Hepatocyte (in vitro differentiated cells): ENCODE measurements at regions not wholly inside any gene's neighbourhood (a gene's known extent, or its start where the extent isn't known, plus 50 kb on each side); places are given as distances from the start of the nearest gene placed in this dataset.

Source experiments
- DNase-seq: peaks from one replicate; pipeline ENCODE4 v3.0.0-alpha.2; 2016; ENCODE audit warnings: low spot score
- H2AFZ ChIP-seq: fragments of 200-600 bp; sonication (generic); 2 replicates; pipeline ENCODE4 v1.6.0; 2016; ENCODE audit warnings: antibody characterized with exemption, mild to moderate bottlenecking
- H3K27ac ChIP-seq: fragments of 200-600 bp; sonication (generic); 2 replicates; pipeline ENCODE4 v1.5.1; 2016; ENCODE audit warnings: mild to moderate bottlenecking
- H3K27me3 ChIP-seq: fragments of 200-600 bp; sonication (generic); 2 replicates; pipeline ENCODE4 v1.6.1; 2016
- H3K36me3 ChIP-seq: fragments of 200-600 bp; sonication (generic); replicated peaks from 2 replicates; pipeline ENCODE4 v1.5.1; 2016; ENCODE audit warnings: low read depth; ENCODE audit not compliant: insufficient read depth
- H3K4me1 ChIP-seq: fragments of 200-600 bp; sonication (generic); 2 replicates; pipeline ENCODE4 v1.5.1; 2016; ENCODE audit warnings: mild to moderate bottlenecking, moderate library complexity; ENCODE audit not compliant: insufficient read depth
- H3K4me2 ChIP-seq: fragments of 200-600 bp; sonication (generic); 2 replicates; pipeline ENCODE4 v1.6.0; 2016
- H3K4me3 ChIP-seq: fragments of 200-600 bp; sonication (generic); 2 replicates; pipeline ENCODE4 v1.5.1; 2016; ENCODE audit warnings: mild to moderate bottlenecking
- H3K79me2 ChIP-seq: fragments of 200-600 bp; sonication (generic); 2 replicates; pipeline ENCODE4 v1.6.0; 2017; ENCODE audit warnings: mild to moderate bottlenecking
- H3K9me2 ChIP-seq: fragments of 200-600 bp; sonication (generic); replicated peaks from 2 replicates; pipeline ENCODE4 v1.6.0; 2017; ENCODE audit warnings: mild to moderate bottlenecking; ENCODE audit not compliant: insufficient read depth
- H3K9me3 ChIP-seq: fragments of 200-600 bp; sonication (generic); 2 replicates; pipeline ENCODE4 v1.5.1; 2016; ENCODE audit warnings: low read depth, mild to moderate bottlenecking
- H4K20me1 ChIP-seq: fragments of 200-600 bp; sonication (generic); 2 replicates; pipeline ENCODE4 v1.6.0; 2016; ENCODE audit warnings: mild to moderate bottlenecking; ENCODE audit not compliant: insufficient read depth, poor library complexity, severe bottlenecking
- EZH2 ChIP-seq: fragments of 200-600 bp; sonication (generic); IDR thresholded peaks from 2 replicates; pipeline ENCODE4 v1.6.1; 2016; ENCODE audit warnings: antibody characterized with exemption, mild to moderate bottlenecking, borderline replicate concordance
- EZH2phosphoT487 ChIP-seq: fragments of 200-600 bp; sonication (generic); IDR thresholded peaks from one replicate; pipeline ENCODE4 v1.6.1; 2018; ENCODE audit warnings: antibody characterized with exemption, mild to moderate bottlenecking, low read depth, moderate library complexity; ENCODE audit not compliant: unreplicated experiment, severe bottlenecking
- WGBS: methylation state at CpG from one replicate; pipeline ENCODE4 v1.1.6; 2016; ENCODE audit warnings: low lambda C conversion rate; ENCODE audit errors: missing lambda C conversion rate; 5-methylcytosine and 5-hydroxymethylcytosine counted together
- TF ChIP-seq, protein P1 (sequence below): fragments of 200-600 bp; sonication (generic); IDR thresholded peaks from 2 replicates; pipeline ENCODE4 v1.5.1; 2016; ENCODE audit warnings: antibody characterized with exemption, mild to moderate bottlenecking; ENCODE audit not compliant: poor library complexity

DNA sequence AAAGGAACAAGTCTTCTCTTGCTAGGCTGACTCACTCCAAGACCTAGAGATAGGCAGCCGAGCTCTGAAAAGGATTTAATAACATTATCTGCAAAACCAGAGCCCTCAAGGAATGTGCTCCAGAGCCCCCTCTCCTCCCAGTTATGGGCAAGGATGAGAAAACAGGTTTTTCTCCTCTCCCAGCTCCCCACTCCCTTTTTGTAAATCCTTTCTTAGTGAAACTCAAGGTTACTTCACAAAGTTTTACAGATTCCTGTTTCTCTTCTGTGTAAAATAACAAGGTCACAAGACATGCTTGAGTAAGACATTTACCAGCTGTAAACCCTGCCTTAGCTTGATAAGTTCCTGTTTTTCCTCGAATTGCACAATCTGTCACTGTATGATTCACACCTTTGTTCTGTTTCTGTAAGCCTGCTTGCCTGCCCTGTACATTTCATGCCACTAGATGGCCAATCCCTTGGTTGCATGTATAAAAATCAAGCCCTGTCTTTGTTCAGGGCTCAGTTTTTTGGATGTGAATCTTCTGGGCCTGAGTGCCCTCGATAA, 489.4 kb downstream of the KCNA4 start:
- DNase-seq, result peak; percentile 78
- Histone ChIP-seq H3K79me2 (no peaks in the 10 kb centered on the region), H4K20me1 (no peaks in the 10 kb centered on the region), H3K4me3 (no peak overlapping the region), H3K27me3 (no peaks in the 10 kb centered on the region), H3K9me2 (no peaks in the 10 kb centered on the region), H3K27ac (peak overlapping the region; percentile 93), H3K36me3 (no peaks in the 10 kb centered on the region), H3K4me2 (peak overlapping the region; percentile 35), H2AFZ (peak overlapping the region; percentile 15), H3K9me3 (no peaks in the 10 kb centered on the region), H3K4me1 (peaks cover 11% of the 10 kb centered on the region)
- TF ChIP-seq, protein P1, sequence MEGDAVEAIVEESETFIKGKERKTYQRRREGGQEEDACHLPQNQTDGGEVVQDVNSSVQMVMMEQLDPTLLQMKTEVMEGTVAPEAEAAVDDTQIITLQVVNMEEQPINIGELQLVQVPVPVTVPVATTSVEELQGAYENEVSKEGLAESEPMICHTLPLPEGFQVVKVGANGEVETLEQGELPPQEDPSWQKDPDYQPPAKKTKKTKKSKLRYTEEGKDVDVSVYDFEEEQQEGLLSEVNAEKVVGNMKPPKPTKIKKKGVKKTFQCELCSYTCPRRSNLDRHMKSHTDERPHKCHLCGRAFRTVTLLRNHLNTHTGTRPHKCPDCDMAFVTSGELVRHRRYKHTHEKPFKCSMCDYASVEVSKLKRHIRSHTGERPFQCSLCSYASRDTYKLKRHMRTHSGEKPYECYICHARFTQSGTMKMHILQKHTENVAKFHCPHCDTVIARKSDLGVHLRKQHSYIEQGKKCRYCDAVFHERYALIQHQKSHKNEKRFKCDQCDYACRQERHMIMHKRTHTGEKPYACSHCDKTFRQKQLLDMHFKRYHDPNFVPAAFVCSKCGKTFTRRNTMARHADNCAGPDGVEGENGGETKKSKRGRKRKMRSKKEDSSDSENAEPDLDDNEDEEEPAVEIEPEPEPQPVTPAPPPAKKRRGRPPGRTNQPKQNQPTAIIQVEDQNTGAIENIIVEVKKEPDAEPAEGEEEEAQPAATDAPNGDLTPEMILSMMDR, result peak; percentile 51
- no peak for TF ChIP-seq EZH2phosphoT487
- WGBS, result 37% methylated on average over 3 of the region's 3 CpGs

DNA sequence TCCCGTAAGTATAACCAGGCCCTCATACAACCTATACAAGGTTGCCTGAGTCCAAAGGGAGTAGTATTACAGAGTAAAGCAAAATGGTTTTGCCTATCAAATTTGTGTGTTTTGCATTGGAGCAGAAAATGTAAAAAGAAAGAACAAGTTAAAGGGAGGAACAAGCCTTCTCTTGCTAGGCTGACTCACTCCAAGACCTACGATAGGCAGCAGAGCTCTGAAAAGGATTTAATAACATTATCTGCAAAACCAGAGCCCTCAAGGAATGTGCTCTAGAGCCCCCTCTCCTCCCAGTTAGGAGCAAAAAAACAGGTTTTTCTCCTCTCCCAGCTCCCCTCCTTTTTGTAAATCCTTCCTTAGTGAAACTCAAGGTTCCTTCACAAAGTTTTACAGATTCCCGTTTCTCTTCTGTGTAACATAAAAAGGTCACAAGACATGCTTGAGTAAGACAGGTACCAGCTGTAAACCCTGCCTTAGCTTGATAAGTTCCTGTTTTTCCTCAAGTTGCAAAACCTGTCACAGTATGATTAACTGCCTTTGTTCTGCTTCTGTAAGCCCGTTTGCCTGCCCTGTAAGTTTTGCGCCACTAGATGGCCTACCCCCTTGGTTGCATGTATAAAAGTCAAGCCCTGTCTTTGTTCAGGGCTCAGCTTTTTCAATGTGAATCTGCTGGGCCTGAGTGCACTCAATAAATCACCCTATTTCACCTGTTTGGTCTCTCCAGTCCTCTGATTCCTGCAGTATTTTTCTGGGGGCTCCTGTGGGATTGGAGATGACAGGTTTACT, 498.2 kb downstream of the KCNA4 start:
- no peak overlapping the region for H2AFZ ChIP-seq
- H3K4me2 ChIP-seq, result no peak overlapping the region
- no peaks in the 10 kb centered on the region for H3K9me2 ChIP-seq
- no peaks in the 10 kb centered on the region for H3K4me1 ChIP-seq
- TF ChIP-seq, protein P1, result peak; percentile 31
- no peak for TF ChIP-seq EZH2
- H3K27ac ChIP-seq, result peak overlapping the region; percentile 64
- H3K79me2 ChIP-seq, result no peaks in the 10 kb centered on the region
- no peak overlapping the region for H3K4me3 ChIP-seq
- peaks cover 4% of the 10 kb centered on the region for H3K9me3 ChIP-seq
- peak; percentile 50 for DNase-seq
- H4K20me1 ChIP-seq, result no peaks in the 10 kb centered on the region
- 51% methylated on average over 5 of the region's 5 CpGs for WGBS
- H3K27me3 ChIP-seq, result no peaks in the 10 kb centered on the region
- no peaks in the 10 kb centered on the region for H3K36me3 ChIP-seq

GRCh38 chr11:29511394-29511793, 505.4 kb downstream of the KCNA4 start:
- no peaks in the 10 kb centered on the region for H3K9me3 ChIP-seq
- no peak overlapping the region for H3K4me2 ChIP-seq
- H3K27me3 ChIP-seq, result no peaks in the 10 kb centered on the region
- no peak overlapping the region for H2AFZ ChIP-seq
- no peak overlapping the region for H3K4me3 ChIP-seq
- TF ChIP-seq EZH2phosphoT487, result no peak
- TF ChIP-seq, protein P1, result no peak
- TF ChIP-seq EZH2, result no peak
- H3K4me1 ChIP-seq, result no peaks in the 10 kb centered on the region
- DNase-seq, result no peak
- no peaks in the 10 kb centered on the region for H3K9me2 ChIP-seq
- no peaks in the 10 kb centered on the region for H4K20me1 ChIP-seq
- H3K27ac ChIP-seq, result no peak overlapping the region
- no peaks in the 10 kb centered on the region for H3K79me2 ChIP-seq
- no peaks in the 10 kb centered on the region for H3K36me3 ChIP-seq
